ENCODE measurements at regions not wholly inside any gene's neighbourhood (a gene's known extent, or its start where the extent isn't known, plus 50 kb on each side); places are given as distances from the start of the nearest gene placed in this dataset.

DNA sequence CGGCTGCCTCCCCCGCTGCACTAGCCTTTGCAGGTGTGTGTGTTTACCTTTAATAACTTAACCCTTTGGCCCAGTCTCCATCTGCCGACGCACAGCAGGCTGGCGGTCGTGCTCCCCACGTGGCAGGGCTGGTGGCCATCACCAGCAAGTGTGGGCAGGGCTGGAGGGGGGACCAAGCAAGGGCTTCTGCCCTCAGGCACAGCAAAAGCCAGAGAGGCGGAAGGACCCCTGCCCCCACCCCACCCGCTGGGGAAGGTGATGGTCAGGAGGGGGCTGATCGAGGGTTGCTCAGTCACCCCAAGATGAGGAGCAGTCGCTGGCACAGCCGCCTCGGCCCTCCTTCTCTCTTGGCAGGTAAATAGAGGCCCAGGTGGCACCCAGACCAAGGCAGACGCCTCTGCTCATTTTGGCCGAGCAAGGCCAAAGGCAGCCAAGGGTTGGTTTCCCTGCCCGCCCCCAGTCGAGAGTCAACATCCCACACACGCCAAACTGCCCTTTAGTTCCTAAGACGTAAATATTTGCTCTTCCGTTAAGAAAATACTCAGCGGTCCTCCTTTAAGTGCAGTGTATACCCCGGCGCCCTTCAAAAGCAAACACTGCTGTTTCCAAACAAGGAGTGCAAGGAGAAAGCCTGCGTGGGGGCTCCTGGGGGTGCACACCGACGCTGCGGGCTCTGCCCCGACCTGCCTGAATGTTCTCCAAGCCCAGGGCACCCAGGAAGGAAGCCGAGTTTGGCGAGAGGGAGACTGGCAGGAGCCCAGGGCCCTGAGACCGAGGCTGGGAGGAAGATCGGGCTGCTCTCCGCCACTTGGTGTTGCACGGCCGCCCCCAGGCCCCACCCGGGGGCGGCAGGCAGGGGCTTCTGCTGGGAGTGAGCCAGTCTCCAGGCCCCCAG lies 82.7 kb downstream of the SIK1 start:
- DNase-seq (ENCODE audit: insufficient read length, low spot score), result no peak
- FAIRE-seq, result no peak
- TF ChIP-seq, protein P1, sequence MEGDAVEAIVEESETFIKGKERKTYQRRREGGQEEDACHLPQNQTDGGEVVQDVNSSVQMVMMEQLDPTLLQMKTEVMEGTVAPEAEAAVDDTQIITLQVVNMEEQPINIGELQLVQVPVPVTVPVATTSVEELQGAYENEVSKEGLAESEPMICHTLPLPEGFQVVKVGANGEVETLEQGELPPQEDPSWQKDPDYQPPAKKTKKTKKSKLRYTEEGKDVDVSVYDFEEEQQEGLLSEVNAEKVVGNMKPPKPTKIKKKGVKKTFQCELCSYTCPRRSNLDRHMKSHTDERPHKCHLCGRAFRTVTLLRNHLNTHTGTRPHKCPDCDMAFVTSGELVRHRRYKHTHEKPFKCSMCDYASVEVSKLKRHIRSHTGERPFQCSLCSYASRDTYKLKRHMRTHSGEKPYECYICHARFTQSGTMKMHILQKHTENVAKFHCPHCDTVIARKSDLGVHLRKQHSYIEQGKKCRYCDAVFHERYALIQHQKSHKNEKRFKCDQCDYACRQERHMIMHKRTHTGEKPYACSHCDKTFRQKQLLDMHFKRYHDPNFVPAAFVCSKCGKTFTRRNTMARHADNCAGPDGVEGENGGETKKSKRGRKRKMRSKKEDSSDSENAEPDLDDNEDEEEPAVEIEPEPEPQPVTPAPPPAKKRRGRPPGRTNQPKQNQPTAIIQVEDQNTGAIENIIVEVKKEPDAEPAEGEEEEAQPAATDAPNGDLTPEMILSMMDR (IDR thresholded peaks at IDR 0.05; ENCODE audit: insufficient read depth, missing control alignments), result no peak

DNA sequence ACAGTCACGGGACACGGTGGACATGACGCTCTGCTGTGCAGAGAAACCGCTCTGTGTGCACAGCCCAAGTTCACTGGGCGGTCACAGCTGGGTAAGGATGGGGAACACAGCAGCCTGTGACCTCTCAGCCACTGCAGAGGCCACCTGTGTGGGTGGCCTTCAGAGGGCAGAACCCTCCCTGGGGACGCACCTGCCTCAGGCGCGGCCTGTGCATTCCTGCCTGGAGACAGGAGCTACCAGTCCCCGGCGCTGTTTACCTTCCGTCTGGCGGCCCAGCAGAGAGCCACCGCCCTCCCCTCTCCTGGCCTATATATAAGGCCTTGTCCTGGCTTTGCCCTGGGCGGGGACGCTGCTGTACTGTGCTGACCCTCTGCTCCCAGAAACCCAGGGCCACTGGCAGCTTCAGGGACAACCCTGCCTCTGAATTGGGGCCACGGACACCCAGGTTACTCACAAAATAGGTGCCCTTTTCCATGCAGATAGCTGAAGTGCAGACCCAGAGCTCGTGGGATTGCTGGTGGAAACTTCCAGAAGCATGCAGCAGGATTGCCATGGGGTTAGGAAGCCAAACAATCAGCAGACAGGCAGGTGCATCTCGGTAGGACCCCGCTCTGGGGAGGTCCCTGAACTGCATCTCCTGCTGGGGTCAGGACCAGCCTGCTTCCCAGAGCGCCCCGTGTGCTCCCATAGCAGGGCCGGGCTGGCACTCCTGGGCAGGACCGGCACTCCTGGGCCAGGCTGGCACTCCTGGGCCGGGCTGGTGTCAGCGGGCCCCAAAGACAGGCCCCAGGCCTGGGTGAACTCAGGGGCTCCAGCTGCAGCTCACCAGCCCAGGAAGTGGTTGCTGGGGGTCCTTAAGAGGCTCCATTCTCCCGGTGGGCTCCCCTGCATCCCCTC lies 83.6 kb downstream of the SIK1 start:
- TF ChIP-seq, protein P1 (IDR thresholded peaks at IDR 0.05; ENCODE audit: insufficient read depth, missing control alignments), result no peak
- no peak for DNase-seq (ENCODE audit: insufficient read length, low spot score)
- FAIRE-seq, result no peak

DNA sequence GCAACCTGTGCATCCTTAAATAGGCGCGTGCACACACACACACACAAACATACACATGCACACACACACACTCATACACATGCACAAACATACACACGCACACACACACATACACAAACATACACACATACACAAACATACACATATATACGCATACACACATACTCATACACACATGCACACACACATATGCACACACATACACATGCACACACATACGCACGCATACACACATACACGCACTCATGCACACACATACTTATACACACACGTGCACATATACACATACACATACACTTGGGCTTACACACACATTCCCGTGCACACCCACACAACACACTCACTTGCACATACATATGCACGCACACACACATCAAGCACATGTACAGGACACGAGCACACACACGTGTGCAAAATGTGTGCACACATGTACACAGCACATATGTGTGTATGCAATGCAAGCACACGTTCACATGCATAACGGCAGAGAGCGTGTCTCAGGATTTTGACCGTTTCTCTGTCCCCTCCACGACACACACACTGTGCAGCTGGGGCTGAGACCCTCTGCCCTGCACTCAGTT lies 84.5 kb downstream of the SIK1 start:
- FAIRE-seq (no peak), DNase-seq (ENCODE audit: insufficient read length, low spot score) (no peak)
- TF ChIP-seq, protein P1 (IDR thresholded peaks at IDR 0.05; ENCODE audit: insufficient read depth, missing control alignments), result no peak

DNA sequence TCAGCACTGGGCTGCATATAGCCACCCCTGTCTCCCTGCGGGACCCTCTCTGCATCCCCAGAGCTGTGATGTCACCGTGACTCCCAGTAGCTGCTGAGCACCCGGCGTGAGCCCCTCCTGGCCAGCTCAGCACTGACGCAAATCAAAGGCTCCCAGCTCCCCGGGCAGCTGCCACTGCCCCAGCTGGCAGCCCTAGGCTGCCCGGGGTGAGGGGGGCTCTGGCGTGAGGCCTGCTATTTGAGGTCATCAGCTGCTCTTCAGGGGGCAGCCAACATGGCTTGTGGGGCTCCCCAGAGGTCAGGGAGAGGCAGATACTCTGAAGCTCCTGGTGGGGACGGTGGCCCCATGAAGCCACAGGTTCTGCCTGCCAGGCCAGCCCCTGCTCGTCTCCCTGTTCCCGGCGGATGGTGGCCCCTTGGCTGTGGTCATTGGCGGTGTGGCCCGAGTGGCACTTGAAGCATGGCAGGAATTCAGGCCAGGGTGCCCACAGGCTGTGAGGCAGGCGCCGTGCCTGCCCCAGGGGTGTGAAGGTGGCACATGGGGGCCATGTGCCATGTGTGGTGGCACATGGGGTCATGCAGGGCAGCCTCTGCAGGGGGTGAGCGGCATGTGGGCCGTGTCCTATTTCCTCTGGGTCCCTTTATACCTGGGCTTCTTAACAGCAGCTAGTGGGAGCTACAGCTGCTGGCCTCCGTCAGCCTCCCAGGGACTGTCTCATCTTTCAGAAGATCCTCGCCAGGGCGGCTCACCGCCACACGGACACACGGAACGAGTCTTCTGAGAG lies 85.4 kb downstream of the SIK1 start:
- FAIRE-seq, result no peak

DNA sequence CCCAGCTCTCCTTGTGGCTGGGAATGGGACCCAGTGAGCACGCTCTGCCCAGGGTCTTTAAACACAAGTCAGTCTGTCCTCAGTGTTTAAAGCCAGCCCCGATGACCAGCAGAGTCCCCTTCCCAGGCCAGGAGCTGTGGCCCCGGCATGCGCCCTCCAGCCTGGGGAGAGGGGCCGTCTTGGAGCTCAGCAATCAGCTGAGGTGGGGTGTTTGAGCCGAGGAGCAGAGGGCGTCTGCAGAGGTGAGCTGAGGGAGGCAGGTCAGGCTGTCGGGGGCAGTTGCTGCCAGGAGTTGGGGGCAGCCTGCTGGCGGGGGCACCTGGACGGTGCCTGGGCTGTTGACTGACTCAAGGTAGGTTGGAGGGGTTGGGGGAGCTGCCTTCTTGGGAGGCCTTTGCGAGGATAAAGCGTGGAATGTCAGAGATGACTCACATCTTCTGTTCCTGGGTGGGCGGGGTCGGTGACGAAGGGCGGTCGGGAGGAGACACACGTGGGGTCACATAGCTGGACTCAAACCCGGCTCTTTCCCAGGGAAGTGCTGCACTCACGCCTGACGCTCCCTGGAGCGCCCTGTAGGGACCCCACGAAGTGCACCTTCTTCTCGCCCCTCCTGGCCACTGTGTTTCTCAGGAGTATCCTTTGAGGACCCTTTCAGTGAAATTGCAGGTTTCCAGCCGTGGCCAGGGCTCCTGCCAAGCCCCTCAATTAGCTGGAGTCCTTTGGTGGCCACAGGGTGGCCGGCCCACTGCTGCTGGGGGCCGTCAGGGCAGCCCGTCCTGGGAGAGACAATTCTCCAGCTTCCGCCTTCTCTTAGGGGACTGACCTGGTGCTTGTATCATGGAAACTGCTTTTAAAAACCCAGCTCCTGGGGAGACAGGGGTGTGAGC lies 86.2 kb downstream of the SIK1 start:
- TF ChIP-seq, protein P1 (IDR thresholded peaks at IDR 0.05; ENCODE audit: insufficient read depth, missing control alignments), result no peak
- no peak for DNase-seq (ENCODE audit: insufficient read length, low spot score)
- no peak for FAIRE-seq

More for the DNA sequence above, 85.4 kb downstream of the SIK1 start:
- TF ChIP-seq, protein P1 (IDR thresholded peaks at IDR 0.05; ENCODE audit: insufficient read depth, missing control alignments), result no peak
- DNase-seq (ENCODE audit: insufficient read length, low spot score), result no peak

DNA sequence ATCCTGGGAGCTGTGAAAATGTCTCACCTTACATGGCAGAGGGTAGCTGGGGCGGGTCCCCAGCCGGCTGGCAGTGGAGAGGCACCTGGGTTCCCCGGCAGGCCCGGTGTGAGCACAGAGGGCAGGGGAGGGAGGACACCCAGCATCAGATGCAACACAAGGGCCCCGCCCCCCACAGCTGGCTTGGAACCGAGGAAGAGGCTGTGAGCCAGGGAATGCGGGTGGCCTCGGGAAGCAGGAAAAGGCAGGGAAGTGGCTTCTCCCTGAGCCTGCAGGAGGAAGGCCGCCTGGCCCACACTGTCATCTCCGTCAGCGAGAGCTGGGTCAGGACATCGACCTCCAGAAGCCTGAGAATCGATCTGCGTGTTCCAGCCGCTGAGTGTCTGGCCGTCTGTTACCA lies 87.3 kb downstream of the SIK1 start:
- TF ChIP-seq, protein P1 (IDR thresholded peaks at IDR 0.05; ENCODE audit: insufficient read depth, missing control alignments), result no peak
- FAIRE-seq, result no peak
- DNase-seq (ENCODE audit: insufficient read length, low spot score), result no peak

Measured in D721Med (cell line).